22Rv1 (cell line): ENCODE measurements at regions not wholly inside any gene's neighbourhood (a gene's known extent, or its start where the extent isn't known, plus 50 kb on each side); places are given as distances from the start of the nearest gene placed in this dataset.

ENCODE experiments used
- H3K27ac ChIP-seq: fragments of 450-650 bp; 2 replicates; pipeline ENCODE4 v1.5.1; 2017
- ZFX ChIP-seq: fragments of 450-650 bp; IDR thresholded peaks from 2 replicates; pipeline ENCODE4 v1.6.1; 2017; ENCODE audit warnings: antibody characterized with exemption, borderline replicate concordance
- TF ChIP-seq, protein P1 (sequence below): fragments of 450-650 bp; IDR thresholded peaks from 2 replicates; pipeline ENCODE4 v1.5.1; 2017; ENCODE audit warnings: mild to moderate bottlenecking

DNA sequence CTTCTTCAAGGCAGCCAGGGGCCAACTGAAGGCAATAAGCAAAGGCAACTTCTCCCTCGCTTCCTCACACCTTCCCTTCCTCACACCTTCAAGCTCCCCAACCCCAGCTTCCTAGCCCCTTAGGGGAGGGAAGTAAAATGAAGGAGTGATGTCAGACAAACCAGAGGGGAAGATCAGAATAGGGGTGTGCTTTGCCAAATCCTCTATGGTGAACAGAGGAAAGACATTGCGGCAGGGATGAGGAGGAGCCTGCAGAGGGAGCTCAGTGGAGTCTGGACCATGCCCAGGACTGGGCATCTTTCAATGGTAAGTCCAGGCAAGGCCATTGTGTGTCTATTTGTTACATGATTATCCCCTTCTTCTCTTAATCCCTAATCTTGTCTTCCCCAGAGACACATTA lies 164.0 kb downstream of the TSHZ3 start:
- TF ChIP-seq, protein P1, sequence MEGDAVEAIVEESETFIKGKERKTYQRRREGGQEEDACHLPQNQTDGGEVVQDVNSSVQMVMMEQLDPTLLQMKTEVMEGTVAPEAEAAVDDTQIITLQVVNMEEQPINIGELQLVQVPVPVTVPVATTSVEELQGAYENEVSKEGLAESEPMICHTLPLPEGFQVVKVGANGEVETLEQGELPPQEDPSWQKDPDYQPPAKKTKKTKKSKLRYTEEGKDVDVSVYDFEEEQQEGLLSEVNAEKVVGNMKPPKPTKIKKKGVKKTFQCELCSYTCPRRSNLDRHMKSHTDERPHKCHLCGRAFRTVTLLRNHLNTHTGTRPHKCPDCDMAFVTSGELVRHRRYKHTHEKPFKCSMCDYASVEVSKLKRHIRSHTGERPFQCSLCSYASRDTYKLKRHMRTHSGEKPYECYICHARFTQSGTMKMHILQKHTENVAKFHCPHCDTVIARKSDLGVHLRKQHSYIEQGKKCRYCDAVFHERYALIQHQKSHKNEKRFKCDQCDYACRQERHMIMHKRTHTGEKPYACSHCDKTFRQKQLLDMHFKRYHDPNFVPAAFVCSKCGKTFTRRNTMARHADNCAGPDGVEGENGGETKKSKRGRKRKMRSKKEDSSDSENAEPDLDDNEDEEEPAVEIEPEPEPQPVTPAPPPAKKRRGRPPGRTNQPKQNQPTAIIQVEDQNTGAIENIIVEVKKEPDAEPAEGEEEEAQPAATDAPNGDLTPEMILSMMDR: no peak
- no peak for TF ChIP-seq ZFX
- no peak overlapping the region for H3K27ac ChIP-seq

- TF ChIP-seq, protein P1: no peak
- TF ChIP-seq ZFX: no peak
Measured at GRCh38 chr19:31181535-31181934, 167.7 kb downstream of the TSHZ3 start.

GRCh38 chr19:31180907-31181306 lies 168.3 kb downstream of the TSHZ3 start:
- TF ChIP-seq, protein P1: no peak
- TF ChIP-seq ZFX: no peak

More at GRCh38 chr19:31181535-31181934, 167.7 kb downstream of the TSHZ3 start:
- no peak overlapping the region for H3K27ac ChIP-seq

GRCh38 chr19:31179471-31179852 lies 169.8 kb downstream of the TSHZ3 start:
- H3K27ac ChIP-seq: no peak overlapping the region
- TF ChIP-seq ZFX: no peak
- TF ChIP-seq, protein P1: no peak

More at GRCh38 chr19:31180907-31181306, 168.3 kb downstream of the TSHZ3 start:
- H3K27ac ChIP-seq: no peak overlapping the region

- H3K27ac ChIP-seq: no peak overlapping the region
- TF ChIP-seq ZFX: no peak
- TF ChIP-seq, protein P1: no peak
Measured at GRCh38 chr19:31178833-31179470, 170.3 kb downstream of the TSHZ3 start.

DNA sequence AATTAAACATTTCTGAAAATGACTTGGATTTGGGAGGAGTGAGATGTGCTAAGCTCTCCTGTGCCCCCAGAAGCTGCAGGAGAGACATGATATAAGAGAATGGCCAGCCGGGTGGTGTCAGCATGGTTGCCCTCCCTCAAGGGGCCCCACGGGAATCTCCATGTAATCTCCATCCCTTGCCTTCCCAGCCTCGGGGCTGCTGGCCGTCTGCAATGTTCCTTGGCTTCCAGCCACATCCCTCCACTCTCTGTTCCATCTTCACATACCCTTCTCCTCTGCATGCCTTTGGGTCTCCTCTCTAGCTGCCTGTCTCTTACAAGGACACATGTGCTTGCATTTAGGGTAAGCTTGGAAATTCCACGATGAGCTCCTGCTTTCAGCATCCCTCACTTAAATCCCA lies 172.0 kb downstream of the TSHZ3 start:
- H3K27ac ChIP-seq: no peak overlapping the region
- TF ChIP-seq ZFX: no peak
- TF ChIP-seq, protein P1: no peak

DNA sequence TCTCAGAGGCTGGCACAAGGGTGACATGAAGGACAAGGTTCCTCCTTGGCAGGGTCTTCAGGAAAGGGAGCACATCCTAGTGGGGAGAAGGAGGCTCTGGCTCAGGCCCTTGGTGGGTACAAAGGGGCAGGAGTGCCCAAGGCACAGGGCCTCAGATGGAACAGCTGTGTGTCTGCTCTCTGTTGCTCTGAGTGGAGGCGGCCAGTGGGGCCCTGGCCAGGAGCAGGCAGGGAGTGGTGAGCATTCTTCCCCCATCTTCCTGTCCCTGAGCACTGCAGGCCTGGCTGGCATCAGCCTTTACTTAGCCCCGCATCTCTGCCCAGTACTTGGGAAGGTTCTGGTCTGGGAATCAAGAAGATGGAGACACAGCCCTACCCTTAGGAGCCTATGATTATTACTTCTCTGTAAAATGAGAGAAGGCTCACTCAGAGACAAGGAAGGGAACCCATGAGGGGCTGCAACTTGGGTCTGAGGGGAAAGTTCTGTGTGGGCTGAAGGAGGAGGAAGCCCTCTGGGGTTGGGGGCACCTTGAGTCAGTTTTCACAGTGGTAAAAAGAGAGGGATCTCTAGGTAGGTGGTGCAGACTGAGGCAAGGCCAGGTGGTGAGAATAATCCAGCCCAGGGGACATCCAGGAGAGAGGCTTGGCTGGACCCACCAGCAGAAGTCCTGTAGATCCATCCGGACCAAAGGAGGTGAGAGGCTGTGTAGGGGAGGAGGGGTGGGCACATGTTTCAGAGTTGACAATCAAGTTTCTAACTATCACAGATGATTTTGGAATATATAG lies 173.5 kb downstream of the TSHZ3 start:
- H3K27ac ChIP-seq: no peak overlapping the region
- no peak for TF ChIP-seq ZFX
- TF ChIP-seq, protein P1: no peak
